Activated CD8-positive, alpha-beta memory T cell treated with anti-CD3 and anti-CD28 coated beads for 1 hour (primary cell): ENCODE measurements at regions not wholly inside any gene's neighbourhood (a gene's known extent, or its start where the extent isn't known, plus 50 kb on each side); places are given as distances from the start of the nearest gene placed in this dataset.

ENCODE experiments used
- DNase-seq, 2 donors: peaks; one replicate each; pipeline ENCODE4 v3.0.0-alpha.2; 2020; ENCODE audit warnings: low read depth in 1 of 2; ENCODE audit errors: extremely low read depth in 1 of 2

GRCh38 chr19:33946535-33947264 is 150.0 kb downstream of the KCTD15 start:
- no peak for DNase-seq

GRCh38 chr19:33947265-33947964 is 150.7 kb downstream of the KCTD15 start:
- no peak for DNase-seq

- no peak for DNase-seq
These were observed 152.1 kb downstream of the KCTD15 start for GRCh38 chr19:33948651-33949335.

GRCh38 chr19:33950091-33950750 is 153.6 kb downstream of the KCTD15 start:
- DNase-seq: no peak

GRCh38 chr19:33953023-33953422 is 156.4 kb downstream of the KCTD15 start:
- DNase-seq: no peak

GRCh38 chr19:33953592-33953991 is 156.9 kb downstream of the KCTD15 start:
- no peak for DNase-seq

- DNase-seq: no peak
These were observed 158.0 kb downstream of the KCTD15 start for GRCh38 chr19:33954686-33955085.

- no peak for DNase-seq
These were observed 160.3 kb downstream of the KCTD15 start for GRCh38 chr19:33956941-33957340.

GRCh38 chr19:33957804-33958203 is 161.1 kb downstream of the KCTD15 start:
- DNase-seq: no peak

GRCh38 chr19:33960566-33960965 is 163.9 kb downstream of the KCTD15 start:
- DNase-seq: no peak

- no peak for DNase-seq
These were observed 165.5 kb downstream of the KCTD15 start for GRCh38 chr19:33962161-33962560.

GRCh38 chr19:33963514-33963913 is 166.8 kb downstream of the KCTD15 start:
- no peak for DNase-seq

GRCh38 chr19:33971073-33971472 is 174.4 kb downstream of the KCTD15 start:
- DNase-seq: no peak

- DNase-seq: no peak
These were observed 181.4 kb downstream of the KCTD15 start for GRCh38 chr19:33977756-33978685.

GRCh38 chr19:33982706-33983105 is 186.0 kb downstream of the KCTD15 start:
- DNase-seq: no peak

- no peak for DNase-seq
These were observed 183.7 kb upstream of the LSM14A start for GRCh38 chr19:33988601-33989000.

- DNase-seq: no peak
These were observed 174.6 kb upstream of the LSM14A start for GRCh38 chr19:33997690-33998089.

GRCh38 chr19:33998302-33998701 is 174.0 kb upstream of the LSM14A start:
- no peak for DNase-seq

GRCh38 chr19:33998739-33999345 is 173.5 kb upstream of the LSM14A start:
- no peak for DNase-seq

GRCh38 chr19:34017024-34017423 is 155.3 kb upstream of the LSM14A start:
- no peak for DNase-seq
